Stimulated activated naive CD8-positive, alpha-beta T cell treated with anti-CD3 and anti-CD28 coated beads, Interleukin-15, Interleukin-2, amounts not matched to agents 100 ng/mL and 50 ng/mL, for 24 hours (primary cell): ENCODE measurements at regions not wholly inside any gene's neighbourhood (a gene's known extent, or its start where the extent isn't known, plus 50 kb on each side); places are given as distances from the start of the nearest gene placed in this dataset.

Source experiments
- H3K27ac Mint-ChIP-seq: one replicate; pipeline ENCODE4 v1.8.0; 2021; ENCODE audit warnings: mild to moderate bottlenecking, mixed read lengths
- H3K27me3 Mint-ChIP-seq: one replicate; pipeline ENCODE4 v1.8.0; 2021; ENCODE audit warnings: mixed read lengths
- H3K36me3 Mint-ChIP-seq: one replicate; pipeline ENCODE4 v1.8.0; 2021; ENCODE audit warnings: low read depth, mixed read lengths
- H3K4me1 Mint-ChIP-seq: one replicate; pipeline ENCODE4 v1.8.0; 2021; ENCODE audit warnings: low read depth, mixed read lengths
- H3K4me3 Mint-ChIP-seq: one replicate; pipeline ENCODE4 v1.8.0; 2021; ENCODE audit warnings: mild to moderate bottlenecking, mixed read lengths
- H3K9me3 Mint-ChIP-seq: one replicate; pipeline ENCODE4 v1.8.0; 2021; ENCODE audit warnings: mixed read lengths

DNA sequence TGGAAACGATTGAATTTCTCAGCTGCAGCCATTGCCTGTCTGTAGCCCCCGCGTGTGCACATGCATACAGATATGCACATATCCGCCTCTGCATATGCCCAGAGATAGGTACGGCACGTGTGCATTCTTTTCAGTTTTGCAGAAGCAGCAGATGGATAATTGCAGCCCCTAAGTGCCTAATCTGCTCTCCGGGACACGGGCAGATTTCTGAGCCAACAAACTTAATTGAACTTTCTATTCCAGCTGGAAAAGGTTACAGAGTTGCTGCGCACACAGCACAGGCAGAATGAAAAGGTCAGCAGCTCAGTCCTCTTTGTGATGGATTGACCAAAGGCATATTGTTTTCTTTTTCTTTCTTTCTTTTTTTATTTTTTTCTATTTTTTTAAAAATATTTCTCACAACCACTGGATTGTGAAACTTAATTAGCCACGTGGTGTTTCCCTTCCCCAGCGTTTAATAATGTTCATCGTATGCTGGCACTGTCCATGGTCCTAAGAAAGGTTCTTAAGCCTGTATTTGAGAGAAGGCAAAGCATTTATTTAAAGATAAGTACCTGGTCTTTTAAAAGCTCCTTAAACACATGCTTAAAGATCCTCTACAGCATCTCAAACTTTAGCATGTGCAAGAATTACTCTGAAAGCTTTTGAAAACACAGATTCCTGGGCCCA, 270.2 kb upstream of the BRINP1 start:
- Mint-ChIP-seq H3K4me1 (no peaks in the 10 kb centered on the region), H3K36me3 (no peaks in the 10 kb centered on the region), H3K9me3 (peaks cover 14% of the 10 kb centered on the region), H3K27ac (no peak overlapping the region), H3K4me3 (no peak overlapping the region), H3K27me3 (no peaks in the 10 kb centered on the region)

DNA sequence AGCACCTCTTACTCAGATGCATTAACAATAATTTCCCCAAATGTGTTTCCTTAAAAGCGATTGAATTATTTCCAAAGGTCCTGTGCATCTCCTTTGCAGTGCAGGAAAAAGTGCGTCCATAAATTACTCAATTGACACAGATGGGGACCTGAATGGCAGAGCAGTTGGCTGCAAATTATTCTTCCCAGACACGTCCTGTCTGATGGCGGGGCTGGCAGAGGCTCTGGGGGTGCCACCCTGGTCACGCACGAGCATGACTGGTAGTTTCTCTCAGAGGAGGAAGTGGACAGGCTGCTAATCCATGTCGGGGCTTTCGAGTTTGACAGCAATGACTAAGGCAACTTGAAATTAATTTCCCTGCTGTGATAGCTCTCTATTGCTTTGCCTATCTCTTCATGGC, 264.8 kb upstream of the BRINP1 start:
- Mint-ChIP-seq H3K27ac (no peak overlapping the region), H3K36me3 (no peaks in the 10 kb centered on the region), H3K4me1 (no peaks in the 10 kb centered on the region)

DNA sequence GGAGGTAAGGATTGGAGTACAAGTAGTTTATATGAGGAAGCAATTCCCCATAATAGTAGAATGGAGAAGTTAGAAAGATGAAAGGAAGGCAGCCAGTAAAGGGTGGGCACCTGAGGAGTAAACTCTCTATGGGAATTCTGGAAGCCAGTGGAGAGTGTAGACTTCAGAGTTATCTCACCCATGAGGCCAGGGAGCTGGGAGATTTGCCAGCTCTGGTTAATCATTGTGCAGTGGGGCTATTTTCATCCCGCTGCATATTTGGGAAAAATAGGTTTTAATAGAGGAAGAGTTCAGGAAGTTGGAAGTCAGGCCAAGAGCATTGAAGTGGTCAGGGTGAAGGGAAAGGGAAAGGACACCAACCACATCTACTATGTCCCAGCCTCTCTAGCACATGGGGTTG, 242.3 kb upstream of the BRINP1 start:
- Mint-ChIP-seq H3K36me3 (no peaks in the 10 kb centered on the region), H3K4me3 (no peak overlapping the region), H3K27me3 (no peaks in the 10 kb centered on the region), H3K4me1 (no peaks in the 10 kb centered on the region), H3K9me3 (peaks cover under 1% of the 10 kb centered on the region), H3K27ac (no peak overlapping the region)

More for the DNA sequence above, 264.8 kb upstream of the BRINP1 start:
- H3K27me3 Mint-ChIP-seq = no peaks in the 10 kb centered on the region
- no peak overlapping the region for H3K4me3 Mint-ChIP-seq
- H3K9me3 Mint-ChIP-seq = peaks cover 9% of the 10 kb centered on the region

DNA sequence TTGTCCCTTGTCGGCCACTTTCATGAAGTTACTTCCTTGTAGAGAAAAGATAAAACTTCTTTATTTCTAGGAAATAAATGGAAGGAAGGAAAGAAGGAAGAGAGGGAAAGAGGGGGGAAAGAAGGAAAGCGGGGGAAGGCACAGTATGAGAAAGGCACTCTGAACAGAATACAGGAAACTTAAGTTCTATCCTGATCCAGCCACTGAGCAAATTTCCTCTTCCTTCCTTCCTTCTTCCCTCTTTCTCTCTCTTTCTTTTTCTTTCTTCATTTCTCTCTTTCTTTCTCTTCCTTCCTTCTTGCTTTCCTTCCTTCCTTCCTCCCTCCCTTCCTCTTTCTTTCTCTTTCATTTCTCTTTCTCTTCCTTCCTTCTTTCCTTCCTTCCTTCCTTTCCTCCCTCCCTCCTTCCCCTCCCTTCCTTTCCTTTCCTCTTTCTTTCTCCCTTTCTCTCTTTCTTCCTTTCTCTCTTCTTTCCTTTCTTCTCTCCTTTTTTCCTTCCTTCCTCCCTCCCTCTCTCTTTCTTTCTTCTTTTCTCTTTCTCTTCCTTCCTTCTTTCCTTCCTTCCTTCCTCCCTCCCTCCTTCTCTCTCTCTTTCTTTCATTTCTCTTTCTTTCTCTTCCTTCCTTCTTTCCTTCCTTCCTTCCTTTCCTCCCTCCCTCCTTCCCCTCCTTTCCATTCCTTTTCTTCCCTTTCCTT, 240.2 kb upstream of the BRINP1 start:
- Mint-ChIP-seq H3K4me1 (no peaks in the 10 kb centered on the region), H3K27ac (no peak overlapping the region), H3K36me3 (no peaks in the 10 kb centered on the region), H3K9me3 (peaks cover 4% of the 10 kb centered on the region), H3K27me3 (no peaks in the 10 kb centered on the region), H3K4me3 (no peak overlapping the region)

DNA sequence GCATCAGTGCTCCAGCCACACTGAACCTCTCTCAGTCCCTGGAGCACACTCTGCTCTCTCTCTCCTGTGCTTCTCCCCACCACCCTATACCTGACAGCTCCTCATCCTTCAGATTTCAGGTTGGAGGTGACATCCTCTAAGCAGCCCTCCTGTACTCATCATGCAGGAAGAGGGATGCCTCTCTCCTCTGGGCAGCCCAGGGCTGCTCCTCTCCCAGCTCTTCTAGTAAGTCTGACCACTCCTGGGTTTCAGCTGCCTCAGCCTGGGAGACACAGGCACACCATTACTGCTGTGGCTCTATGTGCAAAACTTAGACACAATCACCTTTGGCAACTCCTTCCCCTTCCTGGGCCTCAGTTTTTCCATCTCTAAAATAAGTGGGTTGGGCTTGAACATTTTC, 232.4 kb upstream of the BRINP1 start:
- Mint-ChIP-seq H3K4me3 (no peak overlapping the region), H3K27me3 (no peaks in the 10 kb centered on the region), H3K36me3 (no peaks in the 10 kb centered on the region), H3K9me3 (peaks cover 4% of the 10 kb centered on the region), H3K4me1 (no peaks in the 10 kb centered on the region), H3K27ac (no peak overlapping the region)

DNA sequence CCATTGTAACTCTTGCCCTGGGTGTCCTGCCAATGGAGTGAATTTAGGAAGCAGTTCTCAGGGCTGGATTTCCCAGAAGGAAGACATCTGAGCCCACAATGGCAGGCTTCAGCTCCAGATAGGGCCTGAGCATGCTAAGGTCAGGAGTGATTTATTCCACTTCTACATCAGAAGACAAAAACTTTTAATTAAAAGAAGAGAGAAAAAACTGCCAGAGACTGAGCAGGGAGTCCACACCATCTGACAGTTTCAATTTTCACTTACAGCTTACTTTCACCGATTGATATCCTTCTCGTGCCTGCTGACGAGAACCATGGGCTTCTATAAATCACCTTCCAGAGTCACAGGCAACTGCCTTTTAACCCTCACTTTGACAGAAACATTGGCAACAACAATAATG, 228.3 kb upstream of the BRINP1 start:
- Mint-ChIP-seq H3K4me1 (no peaks in the 10 kb centered on the region), H3K4me3 (no peak overlapping the region), H3K27ac (no peak overlapping the region), H3K27me3 (no peaks in the 10 kb centered on the region), H3K36me3 (no peaks in the 10 kb centered on the region), H3K9me3 (no peaks in the 10 kb centered on the region)

DNA sequence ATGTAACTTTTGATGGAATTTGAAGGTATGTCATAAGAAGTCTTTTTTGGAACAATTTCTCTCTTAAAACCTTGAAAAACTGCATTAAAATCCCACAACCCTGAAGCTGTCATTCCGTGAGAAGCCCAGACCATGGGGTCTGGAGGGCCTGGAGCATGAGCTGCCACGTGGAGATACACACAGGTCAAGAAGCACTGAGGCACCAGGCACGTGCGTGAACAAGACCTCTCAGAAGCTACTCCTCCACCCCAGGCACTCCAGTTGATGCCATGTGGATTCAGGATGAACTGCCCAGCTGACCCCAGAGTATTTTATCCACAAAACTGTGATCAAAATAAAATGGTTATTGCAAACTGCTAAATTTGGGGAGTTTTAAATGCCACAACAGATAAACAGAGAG, 227.5 kb upstream of the BRINP1 start:
- H3K36me3 Mint-ChIP-seq = no peaks in the 10 kb centered on the region
- H3K4me3 Mint-ChIP-seq = no peak overlapping the region
- H3K9me3 Mint-ChIP-seq = no peaks in the 10 kb centered on the region
- H3K27me3 Mint-ChIP-seq = no peaks in the 10 kb centered on the region
- no peaks in the 10 kb centered on the region for H3K4me1 Mint-ChIP-seq
- no peak overlapping the region for H3K27ac Mint-ChIP-seq

DNA sequence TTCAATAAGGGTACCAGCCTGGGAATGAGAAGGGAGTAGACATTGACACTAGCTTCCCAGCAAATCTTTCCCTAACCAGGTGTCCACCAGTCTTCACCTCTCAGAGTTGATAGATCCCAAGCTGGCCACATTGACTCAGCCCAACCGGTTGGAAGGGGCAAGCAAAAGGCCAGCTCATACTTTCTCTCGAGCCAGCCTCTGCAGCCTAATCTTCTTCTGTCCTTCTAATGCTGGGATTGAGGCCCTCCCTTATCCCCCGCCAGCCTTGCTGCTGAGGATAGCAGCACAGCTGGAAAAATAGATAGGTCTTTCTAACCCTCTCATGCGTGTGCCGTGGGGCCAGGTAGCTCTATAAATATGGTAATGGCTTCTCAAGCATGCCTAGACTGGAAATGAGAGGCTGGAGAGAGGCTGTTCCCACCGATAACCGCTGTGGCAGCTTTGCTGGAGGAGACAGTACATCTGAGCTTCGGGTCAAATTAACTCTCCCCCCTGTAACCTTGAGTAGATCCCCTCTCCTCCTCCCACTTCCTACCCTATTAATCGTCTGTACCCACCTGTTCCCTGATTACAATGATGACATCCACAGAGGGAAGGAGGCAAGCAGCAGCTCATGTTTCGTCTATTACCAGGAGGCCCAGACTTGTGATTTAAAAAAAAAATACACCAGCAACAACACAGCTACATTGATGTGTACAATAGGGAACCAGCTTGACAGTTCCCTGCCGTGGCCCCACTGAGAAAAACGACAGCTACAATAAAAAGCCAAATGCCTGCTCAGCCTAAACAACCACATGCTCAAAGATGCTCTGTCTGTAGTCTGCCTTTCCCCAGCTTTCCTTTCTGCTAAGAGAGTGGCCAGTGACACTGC, 219.9 kb upstream of the BRINP1 start:
- no peak overlapping the region for H3K4me3 Mint-ChIP-seq
- H3K27me3 Mint-ChIP-seq = no peaks in the 10 kb centered on the region

DNA sequence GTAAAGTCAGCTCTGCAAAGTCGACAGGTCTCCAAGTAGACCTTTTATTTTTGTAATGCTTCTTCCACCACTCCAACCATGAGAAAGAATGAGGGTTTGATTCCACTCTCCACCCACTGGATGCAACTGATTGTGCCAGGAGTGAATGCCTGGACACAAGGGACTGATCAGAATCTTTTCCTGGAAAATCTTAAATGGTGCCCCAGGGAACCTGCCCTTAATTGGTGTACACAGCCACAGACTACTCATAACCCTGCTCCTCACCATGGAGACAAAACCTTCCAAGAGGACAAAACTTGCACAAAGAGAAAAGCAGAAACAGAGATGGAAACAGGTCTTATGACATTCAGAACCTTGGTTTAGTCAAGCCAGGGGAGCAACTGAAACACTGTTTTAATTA, 208.6 kb upstream of the BRINP1 start:
- Mint-ChIP-seq H3K4me3 (no peak overlapping the region), H3K9me3 (no peaks in the 10 kb centered on the region), H3K4me1 (no peaks in the 10 kb centered on the region), H3K27ac (no peak overlapping the region), H3K27me3 (no peaks in the 10 kb centered on the region), H3K36me3 (no peaks in the 10 kb centered on the region)

More for the DNA sequence above, 219.9 kb upstream of the BRINP1 start:
- no peaks in the 10 kb centered on the region for H3K36me3 Mint-ChIP-seq
- no peaks in the 10 kb centered on the region for H3K9me3 Mint-ChIP-seq
- H3K27ac Mint-ChIP-seq = no peak overlapping the region
- H3K4me1 Mint-ChIP-seq = no peaks in the 10 kb centered on the region

DNA sequence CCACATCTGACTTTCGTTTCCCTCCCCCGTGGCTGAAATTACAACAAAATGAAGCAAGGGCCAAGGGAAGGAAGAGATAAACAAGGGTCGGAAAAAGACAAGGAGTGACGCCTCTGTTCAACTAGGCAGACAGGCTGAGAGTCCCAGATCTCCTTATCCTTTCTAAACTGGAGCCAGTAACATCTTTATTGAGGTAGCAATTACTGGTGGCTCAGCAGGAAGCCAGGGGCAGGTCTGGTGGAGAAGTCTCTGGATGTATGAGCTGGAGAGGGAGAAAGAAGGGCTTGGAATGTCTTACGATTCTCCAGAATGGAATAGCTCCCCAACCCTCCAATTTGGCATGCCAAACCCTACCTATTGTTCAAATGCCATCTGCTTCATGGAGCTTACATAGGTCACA, 190.8 kb upstream of the BRINP1 start:
- Mint-ChIP-seq H3K4me1 (no peaks in the 10 kb centered on the region), H3K36me3 (no peaks in the 10 kb centered on the region), H3K4me3 (no peak overlapping the region), H3K9me3 (no peaks in the 10 kb centered on the region), H3K27ac (no peak overlapping the region), H3K27me3 (peaks cover 12% of the 10 kb centered on the region)

DNA sequence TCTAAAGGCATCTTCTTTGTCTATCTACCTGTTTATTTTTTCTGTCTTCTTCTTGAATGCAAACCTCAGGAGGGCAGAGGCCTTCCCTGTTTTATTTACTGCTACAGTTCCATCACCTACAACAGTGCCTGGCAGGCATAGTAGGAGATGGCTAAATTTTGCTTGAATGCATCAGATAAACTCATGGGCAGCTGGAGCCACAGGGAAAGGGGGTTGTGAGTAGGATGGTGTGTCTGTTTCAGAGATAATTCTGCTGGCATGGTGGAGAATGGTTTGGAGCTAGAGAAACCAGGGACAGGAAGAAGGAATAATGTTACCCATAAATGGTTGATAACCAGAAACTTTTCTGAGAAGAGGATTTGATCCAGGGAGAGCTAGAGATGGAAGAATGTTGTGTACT, 189.8 kb upstream of the BRINP1 start:
- Mint-ChIP-seq H3K36me3 (no peaks in the 10 kb centered on the region), H3K4me1 (no peaks in the 10 kb centered on the region), H3K27me3 (peaks cover 17% of the 10 kb centered on the region), H3K4me3 (no peak overlapping the region), H3K27ac (no peak overlapping the region), H3K9me3 (no peaks in the 10 kb centered on the region)

DNA sequence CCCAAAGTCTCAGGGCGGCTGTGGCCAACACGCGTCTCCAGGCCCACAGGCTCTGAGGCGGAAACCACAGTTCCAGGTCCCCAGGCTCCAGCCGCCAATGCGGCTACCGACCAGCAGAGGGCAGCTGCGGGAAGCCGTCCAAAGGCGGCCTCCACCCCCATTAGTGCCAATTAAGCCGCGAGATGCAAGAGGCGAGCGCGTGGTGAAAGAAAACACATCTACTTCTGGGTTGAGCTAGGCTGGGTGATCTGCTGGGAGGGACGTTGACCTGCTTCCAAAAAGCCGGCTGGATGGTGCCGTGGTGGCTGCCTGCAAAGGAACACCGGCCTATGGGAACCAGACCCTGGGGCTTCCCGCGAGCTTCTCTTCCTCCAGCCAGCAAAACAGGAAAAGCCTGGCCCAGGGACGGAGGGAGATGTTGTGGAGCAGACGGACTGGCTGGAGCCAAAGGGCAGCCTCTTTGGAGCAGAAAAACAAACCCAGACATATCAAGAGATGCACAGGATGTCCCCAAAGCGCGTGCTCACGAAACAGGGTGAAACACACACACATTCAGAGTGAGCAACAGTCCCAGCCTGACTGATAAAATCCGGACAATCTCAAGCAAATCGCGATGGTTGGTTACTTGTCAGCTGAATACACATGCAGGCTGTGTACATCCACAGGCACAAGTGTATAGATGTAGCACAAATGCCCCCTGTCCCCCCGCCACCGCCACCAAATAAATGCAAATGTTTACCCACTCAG, 187.1 kb upstream of the BRINP1 start:
- Mint-ChIP-seq H3K9me3 (no peaks in the 10 kb centered on the region), H3K27ac (no peak overlapping the region), H3K4me3 (no peak overlapping the region), H3K4me1 (no peaks in the 10 kb centered on the region), H3K27me3 (peaks cover 19% of the 10 kb centered on the region), H3K36me3 (no peaks in the 10 kb centered on the region)

DNA sequence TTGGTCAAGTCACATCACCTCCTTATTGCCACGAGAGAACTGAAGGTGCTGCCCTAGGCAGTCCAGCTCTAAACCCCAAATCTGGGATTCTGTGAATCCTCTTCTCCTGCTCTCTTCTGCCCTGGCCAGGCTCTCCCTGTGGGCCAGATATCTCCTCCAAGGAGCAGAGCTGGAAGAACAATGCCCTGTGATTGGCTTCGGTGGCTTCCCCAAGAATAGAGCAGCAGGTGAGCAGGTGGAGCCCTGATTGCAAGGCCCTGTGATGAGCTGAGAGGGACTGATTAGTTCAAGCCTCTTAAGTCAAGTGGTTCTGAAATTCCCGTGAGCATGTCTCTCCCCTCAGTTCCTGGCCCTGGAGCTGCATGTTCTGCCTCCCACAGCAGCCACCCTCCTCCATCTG, 175.3 kb upstream of the BRINP1 start:
- Mint-ChIP-seq H3K9me3 (peaks cover 16% of the 10 kb centered on the region), H3K27ac (no peak overlapping the region), H3K4me1 (no peaks in the 10 kb centered on the region), H3K27me3 (peaks cover 3% of the 10 kb centered on the region), H3K4me3 (no peak overlapping the region), H3K36me3 (no peaks in the 10 kb centered on the region)

DNA sequence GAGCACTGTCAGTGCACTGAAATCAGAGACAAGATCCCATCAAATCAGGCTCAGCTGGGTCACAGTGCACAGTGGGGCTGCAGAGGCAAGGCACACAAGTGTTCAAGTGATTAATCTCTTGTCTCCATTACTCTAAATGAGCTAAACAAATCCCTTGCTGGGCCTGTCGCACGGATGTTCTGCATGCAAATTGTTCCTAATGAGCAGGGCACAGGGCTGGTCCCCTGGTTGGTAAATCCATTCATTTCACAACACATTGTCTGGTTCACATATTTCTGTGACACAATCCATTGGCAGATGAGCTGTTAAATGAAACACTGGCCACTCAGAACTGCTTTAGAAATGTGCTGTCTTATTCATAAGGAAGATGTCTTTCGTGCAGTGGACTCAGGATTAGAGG, 167.9 kb upstream of the BRINP1 start:
- H3K27ac Mint-ChIP-seq = no peak overlapping the region
- H3K4me3 Mint-ChIP-seq = no peak overlapping the region
- H3K27me3 Mint-ChIP-seq = no peaks in the 10 kb centered on the region
- H3K36me3 Mint-ChIP-seq = no peaks in the 10 kb centered on the region
- H3K9me3 Mint-ChIP-seq = peaks cover 9% of the 10 kb centered on the region
- no peaks in the 10 kb centered on the region for H3K4me1 Mint-ChIP-seq

DNA sequence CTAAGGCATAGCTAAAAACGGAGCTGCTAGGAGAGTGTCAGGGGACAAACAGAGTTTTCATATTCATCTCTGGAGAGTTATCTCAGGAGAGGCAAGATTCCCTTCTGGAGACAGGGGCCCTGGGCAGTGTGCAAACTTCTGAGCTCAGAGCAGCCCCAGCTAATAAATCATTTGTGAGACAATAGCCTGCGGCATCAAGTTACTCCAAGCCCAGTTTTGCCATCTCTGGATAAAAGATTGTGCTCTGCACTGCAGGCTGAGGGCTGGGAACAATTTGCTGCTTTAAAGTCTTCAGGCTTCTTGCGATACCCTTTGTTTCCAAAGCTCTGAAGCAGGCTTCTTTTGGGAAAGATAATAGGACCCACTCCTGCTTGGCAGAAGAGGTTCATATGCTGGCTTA, 164.3 kb upstream of the BRINP1 start:
- Mint-ChIP-seq H3K4me1 (no peaks in the 10 kb centered on the region), H3K4me3 (no peak overlapping the region), H3K36me3 (no peaks in the 10 kb centered on the region), H3K27ac (no peak overlapping the region), H3K27me3 (no peaks in the 10 kb centered on the region), H3K9me3 (no peaks in the 10 kb centered on the region)
